CD4-positive, alpha-beta T cell treated with Interleukin-17A for 4 hours (primary cell): ENCODE measurements at regions not wholly inside any gene's neighbourhood (a gene's known extent, or its start where the extent isn't known, plus 50 kb on each side); places are given as distances from the start of the nearest gene placed in this dataset.
"Not testable (repeated sequence)": the region's sequence is repeated elsewhere in the genome, so short reads cannot be mapped to it uniquely, and the experiment has no call there.

Source experiments
- DNase-seq: peaks from one replicate; pipeline ENCODE4 v3.0.0-alpha.2; 2020; ENCODE audit warnings: mixed read lengths

DNA sequence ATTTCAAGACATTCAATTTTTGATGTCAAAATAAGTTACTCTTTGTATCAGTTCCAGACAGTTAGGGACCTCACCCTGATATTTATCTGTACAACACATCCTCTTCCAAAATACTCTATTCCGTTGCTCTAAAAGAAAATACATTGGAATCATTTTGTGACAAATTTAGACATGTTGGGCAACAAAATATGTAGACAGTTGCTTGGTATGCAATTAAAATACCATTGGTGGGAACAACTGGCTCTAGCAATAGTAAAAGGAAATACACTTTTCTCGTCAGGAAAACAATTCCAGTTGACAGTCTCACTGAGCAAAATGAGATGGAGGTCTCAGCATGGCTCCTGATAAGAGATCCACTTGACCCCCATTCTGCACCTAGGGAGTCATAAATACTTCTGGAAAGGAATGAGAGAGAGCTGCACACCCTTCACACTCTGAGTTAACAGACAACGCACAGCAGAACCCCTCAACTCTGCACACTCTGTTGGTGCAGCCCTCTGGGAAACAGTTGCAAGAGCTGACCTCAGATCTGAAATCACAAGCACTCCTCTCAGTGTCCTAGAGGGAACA is 171.3 kb upstream of the NT5E start:
- DNase-seq = no peak

DNA sequence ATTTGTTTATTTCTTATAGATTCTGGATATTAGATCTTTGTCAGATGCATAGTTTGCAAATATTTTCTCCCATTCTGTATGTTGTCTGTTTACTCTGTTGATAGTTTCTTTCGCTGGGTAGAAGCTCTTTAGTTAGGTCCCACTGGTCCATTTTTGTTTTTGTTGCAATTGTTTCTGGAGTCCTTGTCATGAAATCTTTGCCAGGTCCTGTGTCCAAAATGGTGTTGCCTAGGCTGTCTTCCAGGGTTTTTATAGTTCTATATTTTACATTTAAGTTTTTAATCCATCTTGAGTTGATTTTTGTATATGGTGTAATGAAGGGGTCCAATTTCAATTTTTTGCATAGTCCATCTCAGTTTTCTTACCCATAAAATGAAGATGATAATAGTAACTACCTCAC is 173.9 kb upstream of the NT5E start:
- not testable (repeated sequence) for DNase-seq

DNA sequence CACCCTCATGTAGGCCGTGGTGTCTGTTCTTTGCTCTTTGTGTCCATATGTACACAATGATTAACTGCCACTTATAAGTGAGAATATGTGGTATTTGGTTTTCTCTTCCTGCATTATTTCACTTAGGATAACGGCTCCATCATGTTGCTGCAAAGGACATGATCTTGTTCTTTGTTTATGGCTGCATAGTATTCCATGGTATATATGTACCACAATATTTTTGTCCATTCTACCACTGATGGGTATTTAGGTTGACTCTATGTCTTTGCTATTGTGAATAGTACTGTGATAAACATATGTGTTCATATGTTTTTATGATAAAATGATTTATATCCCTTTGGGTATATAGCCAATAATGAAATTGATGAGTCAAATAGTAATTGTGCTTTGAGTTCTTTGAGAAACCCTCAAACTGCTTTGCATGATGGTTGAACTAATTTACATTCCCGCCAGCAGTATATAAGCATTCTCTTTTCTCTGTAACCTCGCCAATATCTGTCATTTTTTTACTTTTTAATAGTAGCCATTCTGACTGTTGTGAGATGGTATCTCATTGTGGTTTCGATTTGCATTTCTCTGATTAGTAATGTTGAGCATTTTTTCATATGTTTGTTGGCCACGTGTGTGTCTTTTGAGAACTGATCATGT is 174.4 kb upstream of the NT5E start:
- no peak for DNase-seq

DNA sequence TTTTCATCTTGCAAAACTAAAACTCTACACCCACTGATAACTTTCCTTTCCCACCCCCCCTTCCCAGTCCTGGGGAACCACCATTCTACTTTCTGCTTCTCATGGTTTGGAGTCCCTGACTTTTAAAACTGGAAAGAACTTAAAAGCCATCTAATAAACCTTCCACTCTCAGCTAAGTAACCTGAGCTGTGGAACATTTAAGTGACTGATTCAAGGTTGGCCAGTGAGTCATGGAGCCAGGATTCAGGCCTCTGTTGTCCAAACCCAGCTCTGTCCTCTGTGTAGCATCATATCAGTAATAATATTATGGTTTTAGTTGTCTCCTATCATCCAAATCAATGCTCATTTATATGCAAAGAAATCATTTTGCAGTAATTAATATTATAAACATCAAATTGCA is 176.0 kb upstream of the NT5E start:
- no peak for DNase-seq

DNA sequence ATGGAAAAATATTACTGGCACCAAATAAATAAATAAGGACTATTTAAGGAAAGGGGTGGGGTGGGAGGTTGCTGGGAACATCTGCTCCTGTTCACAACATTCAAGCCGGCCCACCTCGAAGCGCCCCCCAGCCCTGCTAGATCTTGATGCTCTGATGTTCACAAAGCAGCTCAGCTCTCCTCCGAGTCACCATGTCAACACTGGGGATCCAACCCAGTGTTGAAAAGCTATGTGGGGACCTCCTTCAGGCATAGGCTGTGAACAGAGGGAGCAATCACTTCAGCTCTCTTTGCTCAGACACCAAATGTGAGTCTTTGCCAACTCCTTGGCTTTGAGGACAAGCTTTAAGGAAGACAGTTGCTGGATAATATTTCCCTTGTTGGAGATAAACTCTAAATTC is 176.8 kb upstream of the NT5E start:
- DNase-seq = no peak

DNA sequence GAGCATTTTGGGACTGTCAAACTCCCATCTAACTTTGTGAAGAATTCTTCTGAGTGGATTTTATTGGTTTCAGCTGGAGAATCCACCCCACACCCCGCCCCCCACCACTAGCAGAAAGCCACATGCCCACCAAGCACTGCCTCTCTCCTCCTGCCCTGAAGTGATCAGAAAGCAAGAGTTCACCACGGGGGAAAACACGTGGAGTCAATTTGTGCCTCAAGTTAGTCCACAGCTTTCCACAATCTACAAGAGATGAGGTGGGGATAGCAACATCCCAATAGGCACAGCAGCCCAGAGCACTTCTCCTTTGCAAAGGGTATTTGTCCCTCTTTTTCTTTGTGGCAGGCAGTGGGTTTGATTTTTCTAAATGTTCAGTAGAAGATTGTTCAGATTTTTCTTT is 177.3 kb upstream of the NT5E start:
- no peak for DNase-seq

DNA sequence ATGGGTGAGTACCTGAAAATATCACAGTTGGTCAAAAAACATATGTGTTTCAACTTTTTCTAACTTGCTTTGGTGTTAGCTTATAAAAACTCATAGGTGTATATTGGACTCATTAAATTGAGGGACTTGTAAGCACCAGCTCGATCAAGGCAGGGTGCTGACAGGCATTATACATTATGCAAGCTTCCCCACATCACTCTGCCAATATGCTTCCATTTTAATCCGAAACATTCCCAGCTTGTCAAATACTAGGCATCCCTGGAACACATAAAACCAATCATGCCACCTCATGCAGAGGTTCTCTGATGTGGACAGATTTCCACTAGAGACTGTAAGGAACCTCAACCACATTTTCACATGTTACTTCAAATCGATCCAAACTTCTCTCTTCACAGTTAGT is 187.3 kb upstream of the NT5E start:
- DNase-seq = no peak

DNA sequence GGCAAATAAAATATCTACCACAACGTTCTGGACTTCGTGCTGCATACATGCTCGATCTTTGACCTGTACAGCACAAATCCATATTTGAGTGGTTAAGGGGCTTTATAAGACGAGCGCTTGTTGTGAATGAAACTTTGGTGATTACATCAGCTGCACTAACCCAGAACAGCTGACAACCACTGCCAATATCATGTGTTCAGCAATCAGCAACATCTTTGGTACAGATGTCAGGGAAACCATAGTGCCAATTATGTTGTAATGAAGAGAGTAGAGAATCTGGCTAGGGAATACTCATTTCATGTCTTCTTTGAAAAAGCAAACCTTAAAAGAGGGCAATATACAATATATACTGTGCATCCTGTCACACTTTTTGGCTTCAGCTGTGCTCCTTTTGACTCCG is 188.6 kb upstream of the NT5E start:
- no peak for DNase-seq

DNA sequence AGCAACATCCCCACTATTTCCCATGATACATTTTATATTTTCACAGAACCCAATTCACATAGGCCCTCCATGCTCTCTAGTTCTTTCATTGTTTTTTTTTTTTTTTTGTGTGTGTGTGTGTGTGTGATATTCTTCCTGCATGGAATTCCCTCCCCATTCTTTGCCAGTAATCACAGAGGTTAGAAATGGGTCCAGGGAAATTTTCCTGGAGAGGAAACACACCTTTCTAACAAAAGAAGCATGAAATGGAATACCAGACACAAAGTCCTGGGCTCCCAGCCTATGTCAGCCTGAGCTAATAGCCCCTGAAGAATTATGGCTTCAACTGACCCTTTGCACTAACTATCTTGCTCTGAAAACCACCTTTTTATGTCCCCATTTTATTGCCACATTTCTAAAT is 194.2 kb upstream of the NT5E start:
- no peak for DNase-seq

DNA sequence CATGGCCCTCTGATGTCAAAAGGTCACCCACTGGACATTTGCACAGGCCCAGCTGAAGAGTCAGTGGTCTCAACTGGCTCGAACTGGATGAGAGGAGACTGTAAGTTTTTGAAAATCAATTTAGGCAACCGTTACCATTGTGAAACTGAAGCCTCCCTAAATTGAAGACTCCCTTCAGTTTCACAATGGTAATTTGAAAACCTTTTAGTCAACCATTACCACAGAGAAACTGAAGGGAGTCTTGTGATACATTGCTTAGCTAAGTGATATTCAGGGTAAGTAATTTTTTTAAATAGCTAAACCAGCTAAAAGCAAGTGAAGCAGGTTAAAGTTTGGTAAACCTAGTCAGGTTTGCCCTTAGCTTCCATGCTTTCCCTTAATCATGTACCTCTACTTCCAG is 197.3 kb upstream of the NT5E start:
- no peak for DNase-seq

DNA sequence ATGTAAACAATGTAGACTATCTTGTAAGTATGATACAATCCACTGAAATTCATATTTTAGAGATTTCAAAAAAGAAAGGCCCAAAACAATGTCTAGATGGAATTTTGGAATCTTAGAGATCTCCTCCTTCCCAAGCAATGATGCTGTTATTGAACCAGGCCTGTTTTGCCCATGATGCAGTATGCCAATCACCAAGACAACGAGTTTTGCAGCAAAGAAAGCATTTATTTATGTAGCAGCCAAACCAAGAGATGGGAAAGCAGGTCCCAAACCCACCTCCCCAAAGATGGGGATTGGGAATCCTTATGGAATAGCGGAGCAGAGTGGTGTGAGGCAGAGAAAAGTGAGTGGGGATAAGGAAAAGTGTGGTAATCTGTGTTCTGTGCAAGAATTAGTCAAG is 197.8 kb upstream of the NT5E start:
- no peak for DNase-seq

DNA sequence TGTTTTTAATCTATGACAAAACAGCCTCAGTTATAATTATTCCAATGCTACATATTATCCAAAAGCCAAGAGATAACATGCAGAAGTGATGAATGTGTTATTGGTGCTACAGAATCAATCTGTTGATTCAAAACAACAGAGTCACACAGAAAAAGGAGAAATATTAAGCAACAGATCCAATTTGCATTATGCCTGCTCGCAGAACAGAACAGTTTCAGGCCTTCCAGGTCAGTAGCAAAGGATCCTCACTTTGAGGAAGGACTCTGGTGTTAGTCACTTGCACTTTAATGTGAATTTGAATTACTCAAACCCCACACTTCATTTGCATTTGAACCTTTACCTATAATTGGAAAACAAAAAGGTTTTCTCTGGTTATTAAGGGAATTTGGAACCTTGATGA is 198.6 kb upstream of the NT5E start:
- DNase-seq = no peak

DNA sequence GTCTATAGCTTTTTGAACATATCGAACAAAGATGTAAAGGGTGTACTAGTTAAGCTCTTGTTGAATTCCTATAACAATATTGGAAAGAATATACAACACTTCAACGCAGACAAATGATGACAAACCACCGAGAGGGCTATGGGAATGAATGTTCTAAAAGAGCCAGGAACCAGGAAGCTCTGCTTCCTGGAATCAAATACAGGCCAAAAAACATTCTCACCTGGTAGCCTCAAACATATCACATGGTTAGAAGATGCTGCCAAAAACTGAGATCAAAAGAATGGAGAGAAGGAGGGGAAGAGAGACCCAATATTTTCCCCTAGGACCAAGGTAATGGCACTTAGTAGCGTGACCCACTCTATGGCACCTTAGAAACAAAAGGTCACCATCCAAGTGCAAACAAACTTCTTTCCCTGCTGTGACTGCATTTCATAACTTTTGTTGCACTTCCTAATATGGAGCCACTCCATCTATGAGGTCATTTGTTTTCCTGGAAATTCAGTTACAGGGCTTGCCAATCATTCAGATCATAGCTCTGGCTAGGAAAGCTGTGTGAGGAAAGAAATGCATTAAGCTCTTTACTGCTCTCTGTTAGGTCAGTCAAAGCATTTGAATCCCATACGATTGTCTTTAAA is 199.2 kb upstream of the NT5E start:
- no peak for DNase-seq

DNA sequence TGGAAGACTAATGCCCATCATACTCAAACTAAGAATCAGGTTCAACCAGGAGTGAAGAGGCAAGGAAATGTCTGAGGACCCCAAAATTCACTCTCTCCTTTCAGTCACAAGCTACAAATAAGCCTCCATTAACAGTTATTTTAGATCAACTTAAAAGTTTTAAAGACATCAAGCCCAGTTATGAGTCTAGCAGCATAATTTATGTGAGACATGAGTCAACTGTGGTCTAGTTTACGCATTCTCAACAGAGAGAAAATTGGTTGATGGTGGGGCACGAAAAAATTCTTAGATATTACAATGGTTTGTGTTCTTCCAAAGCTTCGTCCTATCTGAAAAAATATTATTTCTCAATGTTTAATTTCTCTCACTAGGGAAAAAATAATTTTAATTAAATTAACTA is 204.9 kb upstream of the NT5E start:
- DNase-seq = no peak

DNA sequence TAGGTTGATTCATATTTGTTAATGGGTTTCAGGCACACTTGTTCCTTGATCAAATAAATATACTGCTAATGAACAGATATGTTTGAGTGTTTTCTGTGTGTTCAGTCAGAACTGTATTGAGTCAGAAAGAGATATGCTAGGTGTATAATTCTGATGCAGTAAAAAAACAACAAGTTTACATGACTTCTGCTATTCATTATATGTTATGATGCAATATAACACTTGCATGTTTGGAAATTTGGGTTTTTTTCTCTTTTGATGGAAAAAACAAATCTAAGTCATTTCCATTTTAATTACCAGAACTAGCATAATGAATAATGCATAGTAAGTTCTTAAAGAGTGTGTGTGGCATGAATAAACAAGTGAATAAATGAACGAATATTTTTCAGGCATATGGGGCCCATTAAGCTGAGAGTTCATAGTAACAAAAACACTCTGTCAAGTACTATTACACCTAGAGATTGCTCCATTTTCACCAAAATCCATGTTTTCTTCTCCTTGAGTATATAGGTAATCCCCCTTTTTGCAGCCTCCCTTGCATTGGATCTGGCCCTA is 208.3 kb upstream of the NT5E start:
- no peak for DNase-seq

DNA sequence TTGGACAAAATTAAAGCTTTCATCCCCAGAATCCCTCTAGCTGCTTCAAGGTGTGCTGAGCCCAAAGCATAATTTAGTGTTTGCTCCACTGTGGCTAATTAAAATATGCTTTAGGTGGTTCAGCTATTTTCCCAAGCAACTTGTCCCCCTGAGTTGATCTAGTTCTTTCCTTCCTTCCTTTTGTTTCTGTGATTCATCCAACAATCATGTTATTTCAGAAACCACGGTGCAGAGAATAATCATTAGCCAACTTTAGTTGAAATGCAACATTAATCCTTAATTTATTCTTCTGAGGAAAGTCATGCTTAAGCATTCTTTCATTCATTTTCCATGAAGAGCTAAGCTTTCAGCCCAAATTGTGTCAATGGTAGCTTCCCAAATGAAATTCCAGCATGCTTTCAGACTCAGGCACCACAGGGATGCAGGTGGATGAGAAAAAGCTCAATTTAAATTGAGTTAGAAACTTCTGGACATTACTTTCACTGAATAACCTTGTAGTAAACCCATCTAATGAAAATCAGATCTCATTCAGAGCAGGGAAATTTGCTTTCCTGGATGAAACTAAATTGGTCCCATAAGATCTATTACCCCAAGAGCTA is 209.0 kb upstream of the NT5E start:
- DNase-seq = no peak

DNA sequence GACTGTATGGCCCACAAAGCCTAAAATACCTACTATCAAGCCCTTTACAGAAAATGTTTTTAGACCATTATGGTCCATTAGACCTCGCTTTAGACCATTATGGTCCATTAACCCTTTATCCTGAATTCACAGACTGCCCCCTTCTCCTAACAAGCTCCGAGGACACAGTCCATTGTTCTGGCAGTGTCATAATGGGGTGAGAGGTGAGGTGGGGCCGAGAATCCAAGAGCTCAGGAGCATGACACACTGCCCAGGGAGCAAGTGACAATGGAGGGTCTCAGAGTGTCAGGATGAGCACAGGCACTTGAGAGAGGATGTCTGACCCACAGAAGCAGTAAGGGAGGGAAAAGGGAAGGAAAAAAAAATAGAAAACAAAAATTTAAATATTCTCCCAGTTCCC is 212.4 kb upstream of the NT5E start:
- DNase-seq = no peak

DNA sequence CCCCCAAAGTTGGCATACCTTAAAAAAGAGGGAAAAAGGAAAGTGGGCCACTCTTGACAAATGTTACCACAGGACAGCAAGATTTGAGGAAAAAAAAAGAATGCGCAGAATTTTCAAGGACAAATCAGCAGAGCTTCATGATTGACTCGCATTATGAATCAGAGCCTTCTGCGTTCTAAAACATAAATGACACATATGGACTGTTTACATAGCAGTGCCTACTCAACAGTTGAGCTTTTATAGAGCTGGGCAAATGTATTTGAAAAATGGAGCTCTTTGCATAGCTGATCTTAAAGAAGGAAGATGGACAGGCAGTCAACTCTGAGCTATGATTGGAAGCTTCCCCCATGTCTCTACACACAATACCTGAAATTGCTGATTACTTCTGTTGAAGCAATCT is 213.2 kb upstream of the NT5E start:
- no peak for DNase-seq

DNA sequence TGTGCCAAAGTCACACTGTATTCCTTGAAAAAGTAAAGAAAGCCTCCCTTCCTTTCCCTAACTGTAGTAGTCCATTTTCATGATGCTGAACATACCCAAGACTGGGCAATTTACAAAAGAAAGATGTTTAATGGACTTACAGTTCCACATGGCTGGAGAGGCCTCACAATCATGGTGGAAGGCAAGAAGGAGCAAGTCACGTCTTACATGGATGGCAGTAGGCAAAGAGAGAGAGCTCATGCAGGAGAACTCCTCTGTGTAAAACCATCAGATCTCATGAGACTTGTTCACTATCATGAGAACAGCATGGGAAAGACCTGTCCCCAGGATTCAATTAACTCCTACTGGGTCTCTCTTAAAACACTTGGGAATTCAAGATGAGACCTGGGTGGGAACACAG is 222.5 kb upstream of the NT5E start:
- DNase-seq = not testable (repeated sequence)

DNA sequence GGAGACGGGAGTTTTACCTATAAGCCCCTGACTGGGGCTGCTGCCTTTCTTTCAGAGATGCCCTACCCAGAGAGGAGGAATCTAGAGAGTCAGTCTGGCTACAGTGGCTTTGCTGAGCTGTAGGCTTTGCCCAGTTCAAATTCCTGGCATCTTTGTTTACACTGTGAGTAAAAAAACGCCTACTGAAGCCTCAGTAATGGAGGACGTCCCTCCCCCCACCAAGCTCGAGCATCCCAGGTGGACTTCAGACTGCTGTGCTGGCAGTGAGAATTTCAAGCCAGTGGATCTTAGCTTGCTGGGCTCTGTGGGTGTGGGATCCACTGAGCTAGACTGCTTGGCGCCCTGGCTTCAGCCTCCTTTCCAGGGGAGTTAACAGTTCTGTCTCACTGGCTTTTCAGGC is 237.1 kb upstream of the NT5E start:
- DNase-seq = not testable (repeated sequence)

DNA sequence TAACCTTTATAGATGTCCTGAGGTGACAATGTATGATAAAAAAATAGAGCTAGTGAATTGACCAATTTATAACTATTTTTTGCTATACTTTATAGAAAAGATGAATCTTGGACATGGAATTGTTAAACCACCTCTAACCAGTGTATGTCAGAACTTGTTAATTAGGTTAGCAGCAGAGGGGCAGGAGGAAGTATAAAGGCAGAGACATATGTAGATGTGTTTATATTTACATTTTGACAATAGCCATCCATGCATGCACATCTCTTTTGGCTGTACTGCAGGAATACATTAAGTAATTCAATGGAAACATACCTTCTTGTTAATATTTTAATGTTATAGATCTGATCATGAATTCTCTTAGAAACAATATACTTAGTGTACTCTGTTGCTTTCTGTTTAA is 254.6 kb upstream of the NT5E start:
- DNase-seq = no peak

DNA sequence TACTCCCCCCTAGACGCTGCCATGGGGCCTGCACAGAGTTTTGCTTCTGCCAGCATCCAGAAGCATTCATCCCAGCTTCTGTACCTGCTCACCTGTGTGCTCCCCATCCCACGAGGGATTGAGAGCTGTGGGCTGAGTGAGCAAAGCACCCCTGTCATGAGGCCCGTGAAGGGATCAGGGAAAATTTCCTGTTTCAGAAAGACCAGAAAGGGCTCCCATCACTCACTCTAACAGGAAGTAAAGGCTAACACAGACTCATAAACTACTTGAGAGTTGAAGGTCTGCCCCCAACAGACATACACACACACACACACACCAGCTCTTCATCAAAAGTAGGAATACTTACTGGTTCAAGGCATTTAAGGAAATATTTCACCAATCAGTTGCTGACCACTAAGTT is 256.5 kb upstream of the NT5E start:
- no peak for DNase-seq

DNA sequence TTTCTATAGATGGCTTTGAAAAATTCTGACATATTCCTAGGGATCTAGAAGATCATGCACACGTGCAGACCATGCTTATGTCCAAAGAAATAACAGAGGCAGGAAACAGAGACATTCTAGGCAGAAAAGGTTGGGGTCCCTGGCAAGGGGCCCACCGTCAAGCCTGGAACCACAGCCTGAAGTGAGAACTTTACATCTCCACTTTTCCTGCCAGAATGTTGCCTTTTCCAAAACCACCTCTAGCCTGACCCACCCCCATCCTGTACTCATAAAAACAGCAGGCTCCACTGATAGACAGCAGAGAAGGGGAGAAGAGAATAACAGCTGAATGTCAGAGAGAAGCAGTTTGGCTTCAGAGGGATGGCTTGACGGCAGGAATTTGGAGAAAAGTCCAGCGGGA is 257.3 kb upstream of the NT5E start:
- DNase-seq = no peak

DNA sequence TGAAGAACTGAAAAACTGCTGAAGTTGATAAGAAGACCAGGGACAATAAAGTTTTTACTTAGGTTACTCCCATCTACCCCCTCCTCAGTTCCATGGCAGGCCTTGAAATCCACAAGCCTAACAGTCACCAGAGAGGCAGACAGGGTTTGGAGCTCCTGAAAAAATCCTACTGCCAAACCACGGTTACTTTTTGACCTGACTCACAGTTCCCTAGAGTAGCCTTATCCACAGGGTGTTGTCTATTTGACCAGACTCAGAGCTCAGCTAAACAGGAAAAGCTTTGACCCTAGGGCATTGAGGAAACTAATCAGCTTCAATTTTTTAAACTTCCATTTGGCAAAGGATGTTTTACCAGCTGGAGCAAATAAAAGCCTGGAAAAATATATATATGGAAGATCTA is 257.7 kb upstream of the NT5E start:
- no peak for DNase-seq
